Epidermal melanocyte (primary cell): ENCODE measurements at regions not wholly inside any gene's neighbourhood (a gene's known extent, or its start where the extent isn't known, plus 50 kb on each side); places are given as distances from the start of the nearest gene placed in this dataset.
"Not testable (repeated sequence)": the region's sequence is repeated elsewhere in the genome, so short reads cannot be mapped to it uniquely, and the experiment has no call there.

Experiments
- DNase-seq: peaks from one replicate; pipeline ENCODE4 v3.0.0; 2011; ENCODE audit warnings: low spot score; ENCODE audit not compliant: insufficient read length

DNA sequence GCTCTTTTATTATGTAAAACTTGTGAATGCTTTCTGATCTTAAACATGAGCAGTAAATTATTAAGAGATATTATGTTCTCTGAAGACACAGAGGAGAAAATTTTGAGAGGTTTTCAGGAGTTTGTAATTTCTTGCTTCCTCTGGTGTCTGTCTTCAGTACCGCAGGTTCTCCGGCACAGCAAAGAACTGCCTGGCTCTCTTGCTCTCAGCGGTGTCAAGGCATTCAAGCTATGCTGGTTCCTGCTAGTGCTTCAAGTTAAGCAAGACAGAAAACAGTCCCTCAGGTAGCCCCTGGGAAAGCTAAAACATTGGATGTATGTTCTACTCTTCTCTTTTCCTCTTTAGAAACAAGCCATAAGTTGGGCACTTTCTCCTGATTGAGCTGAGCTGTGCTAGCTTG is 120.2 kb upstream of the CENPE start:
- no peak for DNase-seq

GRCh38 chr4:103308248-103308561 is 110.1 kb upstream of the CENPE start:
- no peak for DNase-seq

DNA sequence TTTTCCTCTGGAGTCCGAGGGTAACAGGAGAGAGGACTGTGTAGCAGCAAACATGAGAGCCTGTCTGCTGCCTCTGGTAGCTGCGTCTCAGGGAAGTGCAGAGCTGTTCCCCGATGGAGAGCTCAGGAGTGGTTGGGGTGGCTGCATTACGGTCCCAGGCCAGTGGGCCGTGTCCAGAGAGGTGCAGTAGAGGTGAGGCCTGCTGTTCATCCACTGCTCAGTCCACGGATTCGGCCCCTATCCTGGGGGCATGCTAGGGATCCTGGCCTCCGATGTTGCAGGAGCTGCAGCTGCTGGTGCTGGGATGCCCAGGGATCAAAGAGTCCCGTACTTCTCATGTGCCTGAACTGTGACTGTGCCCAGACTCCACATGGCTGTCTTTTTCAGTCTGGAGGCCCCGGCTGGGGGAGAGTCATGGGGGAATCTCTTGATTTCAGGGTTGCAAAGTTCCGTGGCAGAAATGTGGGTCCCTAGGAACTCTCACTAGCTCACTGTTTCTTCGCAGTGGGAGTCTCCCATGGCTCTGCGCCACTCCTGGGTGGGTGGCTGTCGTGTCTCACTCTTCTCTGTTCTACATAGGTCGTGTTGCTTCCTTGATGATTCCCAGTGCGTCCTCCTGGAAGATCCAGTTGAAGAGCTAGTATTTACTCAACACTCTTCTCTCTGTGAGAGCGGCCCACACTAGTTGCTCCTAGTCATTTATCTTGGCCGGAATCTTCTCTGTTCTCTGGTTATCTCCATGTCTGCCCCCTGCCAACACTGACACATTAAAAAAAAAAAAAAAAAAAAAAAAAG is 109.5 kb upstream of the CENPE start:
- DNase-seq = no peak

DNA sequence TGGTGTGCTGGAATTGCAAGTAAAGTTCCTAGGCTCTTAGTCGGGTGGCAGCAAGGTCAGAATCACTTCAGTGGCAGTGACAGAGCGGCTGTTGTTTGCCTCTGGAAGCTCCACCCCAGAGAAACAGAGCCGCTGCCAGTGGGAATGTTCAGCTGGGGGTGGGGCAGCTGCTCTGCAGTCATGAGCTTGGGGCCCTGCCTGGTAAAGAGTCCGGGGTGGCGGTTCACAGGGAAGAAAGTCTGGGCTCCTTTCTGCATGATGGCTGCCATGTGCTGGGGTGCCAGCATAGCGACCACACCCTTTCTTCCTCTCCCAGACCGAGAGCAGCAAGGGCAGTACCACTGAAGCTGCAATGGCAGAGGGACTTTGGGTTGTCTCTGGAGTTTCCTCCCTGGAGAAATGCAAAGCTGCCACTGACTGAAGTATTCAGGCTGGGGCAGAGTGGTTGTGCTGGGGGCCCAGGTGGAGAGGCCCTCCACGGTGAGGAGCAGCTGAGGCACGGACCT is 108.8 kb upstream of the CENPE start:
- DNase-seq = no peak

GRCh38 chr4:103305355-103305754 is 107.2 kb upstream of the CENPE start:
- DNase-seq = no peak

GRCh38 chr4:103303011-103303410 is 104.9 kb upstream of the CENPE start:
- DNase-seq = no peak

DNA sequence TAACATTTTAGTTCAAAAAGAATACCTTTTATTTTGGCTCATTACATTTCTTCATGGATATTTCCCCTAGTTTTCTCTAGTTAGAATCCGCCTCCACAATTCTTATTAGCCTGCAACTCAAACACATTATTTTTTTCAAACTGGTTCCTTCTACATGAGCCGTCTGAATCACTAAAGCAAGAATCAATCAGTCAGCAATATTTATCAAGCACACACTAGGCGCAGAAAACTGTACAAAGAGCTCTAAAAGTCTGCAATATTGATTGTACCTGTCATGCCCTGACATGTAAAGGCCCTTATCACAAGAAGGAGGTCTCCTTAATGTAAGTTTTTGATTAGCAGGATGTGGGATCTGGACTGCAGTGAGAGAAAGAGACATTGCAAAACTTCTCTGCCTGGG is 94.8 kb upstream of the CENPE start:
- DNase-seq = no peak

- DNase-seq = no peak
Observed at GRCh38 chr4:103292373-103292772, 94.2 kb upstream of the CENPE start.

DNA sequence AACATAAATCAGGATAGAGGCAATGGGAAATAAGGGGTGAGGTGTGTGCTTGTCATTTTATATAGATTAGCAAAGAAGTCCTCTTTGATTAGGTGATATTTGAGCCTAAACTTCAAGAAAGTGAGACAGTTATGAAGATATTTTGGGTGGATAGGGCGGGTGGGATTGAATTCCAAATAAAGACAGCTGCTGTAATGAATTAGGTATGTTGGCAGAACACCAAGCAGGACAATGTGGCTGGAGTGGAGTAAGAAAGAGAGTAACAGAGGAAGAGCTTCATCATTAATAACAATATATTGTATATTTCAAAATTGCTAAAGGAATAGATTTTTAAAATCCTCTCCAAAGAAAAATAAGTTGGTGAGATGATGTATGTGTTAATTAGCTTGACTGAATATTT is 91.0 kb upstream of the CENPE start:
- no peak for DNase-seq

DNA sequence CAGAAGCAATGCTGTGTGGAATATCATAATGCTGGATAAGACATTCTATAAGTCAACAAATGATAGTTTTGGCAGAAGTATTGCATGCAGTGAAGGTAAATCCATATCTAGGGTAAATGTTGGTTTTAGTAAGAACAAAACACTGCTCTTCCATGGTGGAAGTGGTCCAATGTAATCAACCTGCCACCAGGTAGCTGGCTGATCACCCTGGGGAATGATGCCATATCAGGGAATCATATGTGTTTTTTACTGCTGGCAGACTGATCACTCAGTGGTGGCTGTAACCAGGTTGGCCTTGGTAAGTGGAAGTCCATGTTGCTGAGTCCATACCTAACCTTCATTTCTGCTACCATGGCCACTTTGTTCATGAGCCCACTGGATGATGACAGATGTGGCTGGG is 74.0 kb upstream of the CENPE start:
- DNase-seq = no peak

DNA sequence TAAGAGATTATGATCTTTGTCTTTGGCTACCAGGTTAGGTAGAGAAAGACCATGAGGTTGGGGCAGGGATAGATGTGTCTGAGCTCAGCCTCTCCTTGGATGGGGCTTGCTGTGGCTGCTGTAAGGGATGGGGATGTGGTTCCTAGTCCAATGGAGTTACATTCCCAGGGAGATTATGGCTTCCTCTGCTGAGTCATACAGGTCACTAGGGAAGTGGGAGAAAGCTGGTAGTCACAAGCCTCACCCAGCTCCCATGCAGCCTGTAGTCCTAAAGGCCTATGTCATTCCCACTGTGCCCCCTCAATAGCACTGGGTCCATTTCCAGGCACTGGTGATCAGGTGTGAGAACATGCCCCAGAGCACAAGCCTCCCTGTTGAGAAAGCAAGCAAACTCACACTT is 70.6 kb upstream of the CENPE start:
- DNase-seq = no peak

DNA sequence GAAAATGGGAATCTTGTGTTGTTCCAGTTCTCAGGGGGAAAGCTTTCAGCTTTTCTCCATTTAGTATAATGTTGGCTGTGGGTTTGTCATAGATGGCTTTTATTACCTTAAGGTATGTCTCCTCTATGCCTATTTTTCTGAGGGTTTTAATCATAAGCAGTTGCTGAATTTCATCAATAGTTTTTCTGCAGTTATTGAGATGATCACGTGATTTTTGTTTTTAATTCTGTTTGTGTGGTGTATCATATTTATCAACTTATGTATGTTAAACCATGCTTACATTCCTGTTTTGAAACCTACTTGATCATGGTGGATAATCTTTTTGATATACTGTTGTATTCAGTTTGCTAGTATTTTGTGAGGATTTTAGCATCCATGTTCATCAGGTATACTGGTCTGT is 66.8 kb upstream of the CENPE start:
- no peak for DNase-seq

GRCh38 chr4:103256068-103256467 is 57.9 kb upstream of the CENPE start:
- not testable (repeated sequence) for DNase-seq
